Erythroblast (primary cell): ENCODE measurements at regions not wholly inside any gene's neighbourhood (a gene's known extent, or its start where the extent isn't known, plus 50 kb on each side); places are given as distances from the start of the nearest gene placed in this dataset.
A peak's percentile ranks its signal among the peaks of the same experiment; 100 is the strongest.
"Not testable (repeated sequence)": the region's sequence is repeated elsewhere in the genome, so short reads cannot be mapped to it uniquely, and the experiment has no call there.

Source experiments
- DNase-seq, 2 experiments: peaks; one replicate each; lab custom pipeline; 2025; lab: John Stamatoyannopoulos, UW
- GATA1 ChIP-seq: IDR thresholded peaks from 2 replicates; pipeline ENCODE4 v1.6.1; 2011; ENCODE audit warnings: low read depth, mild to moderate bottlenecking, control low read depth, low read length, moderate library complexity
- POLR2A ChIP-seq: IDR thresholded peaks from 2 replicates; pipeline ENCODE4 v1.6.1; 2011; ENCODE audit warnings: mild to moderate bottlenecking, low read length

- DNase-seq: no peak
- TF ChIP-seq GATA1 (no peak), POLR2A (no peak)
Measured at GRCh38 chr3:194888916-194889315, 203.2 kb downstream of the FAM43A start.

GRCh38 chr3:194890091-194890490 is 204.4 kb downstream of the FAM43A start:
- TF ChIP-seq GATA1 (no peak), POLR2A (no peak)
- DNase-seq: no peak

- TF ChIP-seq GATA1 (no peak), POLR2A (no peak)
- DNase-seq: no peak
Measured at GRCh38 chr3:194893121-194893987, 207.7 kb downstream of the FAM43A start.

GRCh38 chr3:194894538-194894937 is 208.9 kb downstream of the FAM43A start:
- DNase-seq: no peak
- TF ChIP-seq POLR2A: no peak
- no peak for TF ChIP-seq GATA1

GRCh38 chr3:194900854-194901522 is 215.3 kb downstream of the FAM43A start:
- DNase-seq: no peak
- no peak for TF ChIP-seq GATA1
- no peak for TF ChIP-seq POLR2A

GRCh38 chr3:194903447-194903846 is 217.8 kb downstream of the FAM43A start:
- not testable (repeated sequence) for DNase-seq

- not testable (repeated sequence) for DNase-seq
Measured at GRCh38 chr3:194904999-194905398, 219.3 kb downstream of the FAM43A start.

- TF ChIP-seq POLR2A (no peak), GATA1 (no peak)
- no peak for DNase-seq
Measured at GRCh38 chr3:194905696-194906095, 220.0 kb downstream of the FAM43A start.

GRCh38 chr3:194906229-194906629 is 220.5 kb downstream of the FAM43A start:
- no peak for TF ChIP-seq GATA1
- TF ChIP-seq POLR2A: no peak
- DNase-seq: no peak

- TF ChIP-seq POLR2A: no peak
- TF ChIP-seq GATA1: no peak
- DNase-seq: no peak
Measured at GRCh38 chr3:194906970-194907629, 221.4 kb downstream of the FAM43A start.

- no peak for DNase-seq
- TF ChIP-seq POLR2A (no peak), GATA1 (no peak)
Measured at GRCh38 chr3:194907811-194908210, 222.1 kb downstream of the FAM43A start.

GRCh38 chr3:194908496-194908895 is 222.8 kb downstream of the FAM43A start:
- no peak for TF ChIP-seq GATA1
- TF ChIP-seq POLR2A: no peak
- DNase-seq: no peak

- TF ChIP-seq GATA1 (no peak), POLR2A (no peak)
- no peak for DNase-seq
Measured at GRCh38 chr3:194908972-194909371, 223.3 kb downstream of the FAM43A start.

- peak in 1 of 2 experiments; percentile 6 for DNase-seq
- no peak for TF ChIP-seq GATA1
- no peak for TF ChIP-seq POLR2A
Measured at GRCh38 chr3:194910414-194910984, 224.8 kb downstream of the FAM43A start.
